ENCODE measurements at regions not wholly inside any gene's neighbourhood (a gene's known extent, or its start where the extent isn't known, plus 50 kb on each side); places are given as distances from the start of the nearest gene placed in this dataset.

DNA sequence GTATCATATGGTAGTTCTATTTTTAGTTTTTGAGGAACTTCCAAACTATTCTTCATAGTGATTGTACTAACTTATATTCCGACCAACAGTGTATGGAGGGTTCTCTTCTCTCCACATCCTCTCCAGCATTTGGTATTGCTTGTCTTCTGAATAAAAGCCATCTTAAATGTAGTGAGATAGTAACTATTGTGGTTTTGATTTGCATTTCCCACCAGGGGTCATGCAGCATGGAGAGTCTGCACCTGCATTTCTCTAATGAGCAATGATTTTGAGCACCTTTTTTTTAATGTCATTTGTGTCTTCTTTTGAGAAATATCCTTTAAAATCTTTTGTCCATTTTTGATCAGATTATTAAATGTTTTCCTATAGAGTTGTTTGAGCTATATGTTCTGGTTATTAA, 718.5 kb downstream of the ZBBX start:
- TF ChIP-seq CTCF (IDR thresholded peaks at IDR 0.05; ENCODE audit: low read depth, low read length, poor library complexity, severe bottlenecking) (no peak), EZH2phosphoT487 (IDR thresholded peaks at IDR 0.05; ENCODE audit: borderline replicate concordance, low read length) (no peak)
